HAP-1 (cell line): ENCODE measurements at regions not wholly inside any gene's neighbourhood (a gene's known extent, or its start where the extent isn't known, plus 50 kb on each side); places are given as distances from the start of the nearest gene placed in this dataset.
"Not testable (repeated sequence)": the region's sequence is repeated elsewhere in the genome, so short reads cannot be mapped to it uniquely, and the experiment has no call there.

Experiments
- DNase-seq, 2 experiments: peaks; one replicate each; pipeline ENCODE4 v3.0.0-alpha.2; 2016 to 2020; ENCODE audit warnings: low spot score in 2 of 2
- H3K27me3 ChIP-seq: fragments of 250-450 bp; sonication (Bioruptor Pico); 2 replicates; pipeline ENCODE4 v1.5.1; 2020; ENCODE audit warnings: low read depth, mild to moderate bottlenecking, moderate library complexity
- H3K36me3 ChIP-seq: fragments of 250-450 bp; sonication (Bioruptor Pico); replicated peaks from 2 replicates; pipeline ENCODE4 v1.5.1; 2020; ENCODE audit warnings: mild to moderate bottlenecking
- H3K4me1 ChIP-seq: fragments of 250-450 bp; sonication (Bioruptor Pico); 2 replicates; pipeline ENCODE4 v1.5.1; 2020; ENCODE audit warnings: mild to moderate bottlenecking
- H3K4me3 ChIP-seq: fragments of 250-450 bp; sonication (Bioruptor Pico); 2 replicates; pipeline ENCODE4 v1.5.1; 2020; ENCODE audit warnings: mild to moderate bottlenecking, moderate library complexity
- H3K9me3 ChIP-seq: fragments of 250-450 bp; sonication (Bioruptor Pico); 2 replicates; pipeline ENCODE4 v1.5.1; 2020; ENCODE audit warnings: mild to moderate bottlenecking, moderate library complexity
- in situ Hi-C: fragments of 300-500 bp; cut with MboI; formaldehyde crosslinking; loops from 3 replicates; pipeline ENCODE4 v1.14.3; 2020; ENCODE audit warnings: low sequenced_read_pairs, inconsistent platforms, mixed read lengths

GRCh38 chr18:3348176-3348575 lies 86.2 kb downstream of the MYL12B start:
- no peaks in the 10 kb centered on the region for H3K27me3 ChIP-seq
- H3K9me3 ChIP-seq = no peaks in the 10 kb centered on the region
- H3K4me3 ChIP-seq = no peak overlapping the region
- DNase-seq = no peak
- H3K36me3 ChIP-seq = no peaks in the 10 kb centered on the region
- peaks cover 23% of the 10 kb centered on the region for H3K4me1 ChIP-seq
- in situ Hi-C loops = no loop called here

GRCh38 chr18:3349046-3349841 lies 87.3 kb downstream of the MYL12B start:
- H3K9me3 ChIP-seq, DNase-seq, H3K4me3 ChIP-seq, H3K36me3 ChIP-seq, in situ Hi-C loops, H3K27me3 ChIP-seq: not testable (repeated sequence)
- H3K4me1 ChIP-seq = peaks cover 23% of the 10 kb centered on the region

- Histone ChIP-seq H3K4me1 (peaks cover 23% of the 10 kb centered on the region), H3K27me3 (no peaks in the 10 kb centered on the region), H3K9me3 (no peaks in the 10 kb centered on the region), H3K36me3 (no peaks in the 10 kb centered on the region), H3K4me3 (no peak overlapping the region)
- DNase-seq = no peak
- in situ Hi-C loops = no loop called here
These were observed 88.1 kb downstream of the MYL12B start for GRCh38 chr18:3350021-3350420.

- no peaks in the 10 kb centered on the region for H3K9me3 ChIP-seq
- H3K27me3 ChIP-seq = no peaks in the 10 kb centered on the region
- H3K4me1 ChIP-seq = peaks cover 23% of the 10 kb centered on the region
- no peaks in the 10 kb centered on the region for H3K36me3 ChIP-seq
- in situ Hi-C loops = no loop called here
- DNase-seq = no peak
- no peak overlapping the region for H3K4me3 ChIP-seq
These were observed 88.9 kb downstream of the MYL12B start for GRCh38 chr18:3350566-3351527.

- Histone ChIP-seq H3K9me3 (no peaks in the 10 kb centered on the region), H3K27me3 (no peaks in the 10 kb centered on the region), H3K4me1 (peaks cover 8% of the 10 kb centered on the region; the same call in 1 of the 2 replicates), H3K36me3 (no peaks in the 10 kb centered on the region), H3K4me3 (no peak overlapping the region)
- no peak for DNase-seq
- in situ Hi-C loops = no loop called here
These were observed 92.6 kb downstream of the MYL12B start for GRCh38 chr18:3354506-3354905.

GRCh38 chr18:3356614-3357013 lies 93.4 kb upstream of the TGIF1 start:
- H3K4me3 ChIP-seq = no peak overlapping the region
- DNase-seq = no peak
- no peaks in the 10 kb centered on the region for H3K36me3 ChIP-seq
- no peaks in the 10 kb centered on the region for H3K9me3 ChIP-seq
- in situ Hi-C loops = no loop called here
- no peaks in the 10 kb centered on the region for H3K27me3 ChIP-seq
- H3K4me1 ChIP-seq = peaks cover 2% of the 10 kb centered on the region; the same call in 1 of the 2 replicates

GRCh38 chr18:3357516-3357915 lies 92.5 kb upstream of the TGIF1 start:
- H3K4me1 ChIP-seq = no peaks in the 10 kb centered on the region
- no peak for DNase-seq
- H3K36me3 ChIP-seq = no peaks in the 10 kb centered on the region
- no peaks in the 10 kb centered on the region for H3K27me3 ChIP-seq
- H3K4me3 ChIP-seq = no peak overlapping the region
- in situ Hi-C loops = no loop called here
- H3K9me3 ChIP-seq = no peaks in the 10 kb centered on the region

- H3K4me3 ChIP-seq = no peak overlapping the region
These were observed 91.7 kb upstream of the TGIF1 start for GRCh38 chr18:3358310-3358709.

GRCh38 chr18:3360211-3360610 lies 89.8 kb upstream of the TGIF1 start:
- no peak for DNase-seq
- Histone ChIP-seq H3K9me3 (no peaks in the 10 kb centered on the region), H3K27me3 (no peaks in the 10 kb centered on the region)

More at GRCh38 chr18:3358310-3358709, 91.7 kb upstream of the TGIF1 start:
- in situ Hi-C loops = no loop called here
- Histone ChIP-seq H3K4me1 (no peaks in the 10 kb centered on the region; the same call in 1 of the 2 replicates), H3K27me3 (no peaks in the 10 kb centered on the region), H3K9me3 (no peaks in the 10 kb centered on the region), H3K36me3 (no peaks in the 10 kb centered on the region)
- DNase-seq = no peak

GRCh38 chr18:3367491-3368091 lies 82.4 kb upstream of the TGIF1 start:
- in situ Hi-C loops = no loop called here

More at GRCh38 chr18:3360211-3360610, 89.8 kb upstream of the TGIF1 start:
- H3K36me3 ChIP-seq = no peaks in the 10 kb centered on the region
- in situ Hi-C loops = no loop called here
- H3K4me1 ChIP-seq = no peaks in the 10 kb centered on the region; the same call in 1 of the 2 replicates
- H3K4me3 ChIP-seq = no peak overlapping the region

GRCh38 chr18:3368193-3368592 lies 81.8 kb upstream of the TGIF1 start:
- H3K4me1 ChIP-seq = peaks cover 10% of the 10 kb centered on the region
- DNase-seq = no peak
- in situ Hi-C loops = no loop called here
- H3K27me3 ChIP-seq = no peaks in the 10 kb centered on the region
- H3K36me3 ChIP-seq = no peaks in the 10 kb centered on the region
- H3K4me3 ChIP-seq = no peak overlapping the region
- H3K9me3 ChIP-seq = no peaks in the 10 kb centered on the region

More at GRCh38 chr18:3367491-3368091, 82.4 kb upstream of the TGIF1 start:
- H3K4me3 ChIP-seq = no peak overlapping the region
- DNase-seq = peak; percentile 36 to 65
- H3K4me1 ChIP-seq = peaks cover 10% of the 10 kb centered on the region
- H3K9me3 ChIP-seq = no peaks in the 10 kb centered on the region
- H3K36me3 ChIP-seq = no peaks in the 10 kb centered on the region
- no peaks in the 10 kb centered on the region for H3K27me3 ChIP-seq

- Histone ChIP-seq H3K27me3 (no peaks in the 10 kb centered on the region), H3K4me3 (no peak overlapping the region), H3K4me1 (peaks cover 33% of the 10 kb centered on the region), H3K36me3 (no peaks in the 10 kb centered on the region), H3K9me3 (no peaks in the 10 kb centered on the region)
- in situ Hi-C loops = no loop called here
- no peak for DNase-seq
These were observed 70.3 kb upstream of the TGIF1 start for GRCh38 chr18:3379685-3380084.

- H3K9me3 ChIP-seq = no peaks in the 10 kb centered on the region
- DNase-seq = peak in 1 of 2 experiments; percentile 37
- no peaks in the 10 kb centered on the region for H3K27me3 ChIP-seq
- in situ Hi-C loops = no loop called here
- H3K36me3 ChIP-seq = no peaks in the 10 kb centered on the region
- H3K4me1 ChIP-seq = peaks cover 38% of the 10 kb centered on the region
- H3K4me3 ChIP-seq = no peak overlapping the region
These were observed 69.5 kb upstream of the TGIF1 start for GRCh38 chr18:3380384-3380961.
